ENCODE measurements at regions not wholly inside any gene's neighbourhood (a gene's known extent, or its start where the extent isn't known, plus 50 kb on each side); places are given as distances from the start of the nearest gene placed in this dataset.

DNA sequence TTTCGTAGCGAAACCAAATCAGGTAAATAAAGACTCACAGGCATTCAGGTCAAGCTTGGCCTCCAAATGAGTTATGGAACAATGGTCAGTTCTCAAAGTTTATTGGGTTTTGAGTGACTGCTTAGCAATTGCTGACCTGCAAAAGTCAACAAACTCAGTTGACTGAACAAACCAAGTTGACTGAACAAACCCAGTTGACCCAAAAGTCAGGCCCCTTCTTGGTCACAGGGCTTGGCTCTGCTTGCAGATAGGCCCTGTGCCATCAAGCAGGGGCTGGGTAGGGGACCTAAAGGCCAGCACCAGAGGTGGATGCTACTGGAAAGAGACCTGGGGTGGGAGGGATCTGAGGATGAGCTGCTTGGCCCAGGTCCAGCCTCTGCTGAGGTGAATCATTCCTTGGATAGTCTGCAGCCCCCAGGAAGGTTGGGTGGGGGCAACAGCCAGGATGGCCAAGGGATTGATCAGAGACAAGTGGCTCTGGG, 64.6 kb downstream of the GADD45G start:
- H3K4me1 ChIP-seq (ENCODE audit: control insufficient read depth in 2 of 2, insufficient read depth in 2 of 2, low read length in 1 of 2): peaks cover 0 to 5% of the 10 kb centered on the region in 2 donors
- WGBS, 2 donors: 72 to 93% methylated on average over 2 of the region's 2 CpGs
- no peaks in the 10 kb centered on the region for H3K27me3 ChIP-seq (ENCODE audit: control insufficient read depth in 1 of 2, insufficient read depth in 2 of 2, low read length in 2 of 2)
- no peak overlapping the region for H3K4me3 ChIP-seq (ENCODE audit: low read depth in 1 of 2, low read length in 2 of 2)
- H3K27ac ChIP-seq (ENCODE audit: low read depth in 2 of 2, low read length in 1 of 2): no peak overlapping the region
- no peaks in the 10 kb centered on the region for H3K36me3 ChIP-seq (ENCODE audit: control insufficient read depth in 2 of 2, insufficient read depth in 2 of 2, low read length in 1 of 2)
- H3K9me3 ChIP-seq (ENCODE audit: control insufficient read depth in 2 of 2, insufficient read depth in 1 of 2, low read depth in 1 of 2, low read length in 1 of 2): no peaks in the 10 kb centered on the region

DNA sequence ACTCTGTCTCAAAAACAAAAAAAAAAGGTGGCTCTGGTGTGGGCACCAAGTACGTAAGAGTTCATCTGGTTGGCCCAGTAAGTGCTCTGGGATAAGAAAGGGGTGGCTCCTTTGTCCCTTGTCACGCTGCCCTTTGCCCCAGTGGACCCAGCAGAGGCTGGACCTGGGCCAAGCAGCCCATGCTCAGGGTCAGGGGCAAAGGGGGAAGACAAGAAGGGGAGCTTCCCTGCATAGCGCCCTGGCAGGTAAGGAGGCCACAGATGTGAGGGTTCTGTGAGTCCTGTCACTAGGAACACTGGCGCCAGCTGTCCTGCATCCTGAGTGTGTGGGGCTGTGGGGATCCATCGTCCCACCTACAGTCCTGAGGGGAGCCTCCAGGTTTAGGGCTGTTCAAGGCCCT, 65.3 kb downstream of the GADD45G start:
- Histone ChIP-seq H3K4me1 (ENCODE audit: control insufficient read depth in 2 of 2, insufficient read depth in 2 of 2, low read length in 1 of 2) (peaks cover 0 to 11% of the 10 kb centered on the region in 2 donors), H3K4me3 (ENCODE audit: low read depth in 1 of 2, low read length in 2 of 2) (no peak overlapping the region), H3K9me3 (ENCODE audit: control insufficient read depth in 2 of 2, insufficient read depth in 1 of 2, low read depth in 1 of 2, low read length in 1 of 2) (no peaks in the 10 kb centered on the region), H3K27me3 (ENCODE audit: control insufficient read depth in 1 of 2, insufficient read depth in 2 of 2, low read length in 2 of 2) (no peaks in the 10 kb centered on the region), H3K27ac (ENCODE audit: low read depth in 2 of 2, low read length in 1 of 2) (no peak overlapping the region), H3K36me3 (ENCODE audit: control insufficient read depth in 2 of 2, insufficient read depth in 2 of 2, low read length in 1 of 2) (no peaks in the 10 kb centered on the region)
- WGBS, 2 donors: 71 to 97% methylated on average over 5 of the region's 5 CpGs

DNA sequence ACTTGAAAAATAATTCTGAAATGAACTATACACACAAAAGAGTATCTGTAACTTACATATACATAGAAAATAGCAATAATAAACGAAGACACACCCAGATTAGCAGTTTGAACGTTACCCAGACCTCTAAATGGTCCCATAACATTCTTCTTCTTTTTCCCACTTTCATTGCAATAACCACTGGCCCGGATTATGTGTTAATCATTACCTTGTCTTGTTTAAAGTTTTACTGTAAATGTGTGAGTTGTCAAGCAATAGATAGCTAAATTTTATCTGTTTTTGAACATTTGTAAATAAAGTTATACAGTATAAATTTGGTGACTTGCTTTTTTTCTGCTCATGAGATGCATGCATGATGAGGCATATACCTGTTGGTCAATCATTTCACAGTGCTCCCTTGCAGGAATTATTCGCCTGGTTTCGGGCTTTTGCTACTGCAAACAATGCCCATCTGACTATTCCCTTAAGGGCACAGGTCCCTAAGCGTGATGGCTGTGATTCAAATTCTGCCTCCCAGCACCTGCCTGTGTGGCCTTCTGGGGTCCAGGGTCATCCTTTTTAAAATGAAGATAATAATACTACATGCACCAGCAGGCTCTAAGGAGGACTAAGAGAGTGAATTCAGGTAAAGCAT, 66.1 kb downstream of the GADD45G start:
- Histone ChIP-seq H3K36me3 (ENCODE audit: control insufficient read depth in 2 of 2, insufficient read depth in 2 of 2, low read length in 1 of 2) (no peaks in the 10 kb centered on the region), H3K4me3 (ENCODE audit: low read depth in 1 of 2, low read length in 2 of 2) (no peak overlapping the region), H3K27ac (ENCODE audit: low read depth in 2 of 2, low read length in 1 of 2) (no peak overlapping the region), H3K9me3 (ENCODE audit: control insufficient read depth in 2 of 2, insufficient read depth in 1 of 2, low read depth in 1 of 2, low read length in 1 of 2) (no peaks in the 10 kb centered on the region), H3K4me1 (ENCODE audit: control insufficient read depth in 2 of 2, insufficient read depth in 2 of 2, low read length in 1 of 2) (peaks cover 0 to 16% of the 10 kb centered on the region in 2 donors), H3K27me3 (ENCODE audit: control insufficient read depth in 1 of 2, insufficient read depth in 2 of 2, low read length in 2 of 2) (no peaks in the 10 kb centered on the region)
- 64 to 83% methylated on average over 6 of the region's 6 CpGs for WGBS, 2 donors

DNA sequence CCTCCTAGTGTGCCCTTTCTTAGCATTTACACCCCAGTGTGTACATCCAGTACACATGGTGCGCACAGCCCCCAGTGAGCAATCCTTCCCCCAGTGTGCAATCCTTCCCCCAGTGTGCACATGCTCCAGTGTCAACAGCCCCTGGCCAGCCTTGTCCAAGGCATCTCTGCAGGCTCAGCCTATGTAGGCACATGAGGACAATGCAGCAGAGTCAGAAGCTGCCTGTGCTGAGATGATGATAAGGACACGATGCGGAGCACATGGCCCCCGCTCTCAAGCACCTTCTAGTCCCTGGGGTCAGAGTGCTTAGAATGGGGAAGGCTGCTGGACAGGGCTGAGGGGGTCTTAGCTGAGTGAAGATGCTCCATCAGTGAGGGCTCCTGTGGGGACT, 69.8 kb downstream of the GADD45G start:
- H3K27me3 ChIP-seq (ENCODE audit: control insufficient read depth in 1 of 2, insufficient read depth in 2 of 2, low read length in 2 of 2): no peaks in the 10 kb centered on the region
- no peak overlapping the region for H3K4me3 ChIP-seq (ENCODE audit: low read depth in 1 of 2, low read length in 2 of 2)
- H3K27ac ChIP-seq (ENCODE audit: low read depth in 2 of 2, low read length in 1 of 2): no peak overlapping the region
- H3K9me3 ChIP-seq (ENCODE audit: control insufficient read depth in 2 of 2, insufficient read depth in 1 of 2, low read depth in 1 of 2, low read length in 1 of 2): no peaks in the 10 kb centered on the region
- peaks cover 2 to 20% of the 10 kb centered on the region in 2 donors for H3K4me1 ChIP-seq (ENCODE audit: control insufficient read depth in 2 of 2, insufficient read depth in 2 of 2, low read length in 1 of 2)
- WGBS, 2 donors: 81 to 82% methylated on average over 4 of the region's 4 CpGs
- no peaks in the 10 kb centered on the region for H3K36me3 ChIP-seq (ENCODE audit: control insufficient read depth in 2 of 2, insufficient read depth in 2 of 2, low read length in 1 of 2)

DNA sequence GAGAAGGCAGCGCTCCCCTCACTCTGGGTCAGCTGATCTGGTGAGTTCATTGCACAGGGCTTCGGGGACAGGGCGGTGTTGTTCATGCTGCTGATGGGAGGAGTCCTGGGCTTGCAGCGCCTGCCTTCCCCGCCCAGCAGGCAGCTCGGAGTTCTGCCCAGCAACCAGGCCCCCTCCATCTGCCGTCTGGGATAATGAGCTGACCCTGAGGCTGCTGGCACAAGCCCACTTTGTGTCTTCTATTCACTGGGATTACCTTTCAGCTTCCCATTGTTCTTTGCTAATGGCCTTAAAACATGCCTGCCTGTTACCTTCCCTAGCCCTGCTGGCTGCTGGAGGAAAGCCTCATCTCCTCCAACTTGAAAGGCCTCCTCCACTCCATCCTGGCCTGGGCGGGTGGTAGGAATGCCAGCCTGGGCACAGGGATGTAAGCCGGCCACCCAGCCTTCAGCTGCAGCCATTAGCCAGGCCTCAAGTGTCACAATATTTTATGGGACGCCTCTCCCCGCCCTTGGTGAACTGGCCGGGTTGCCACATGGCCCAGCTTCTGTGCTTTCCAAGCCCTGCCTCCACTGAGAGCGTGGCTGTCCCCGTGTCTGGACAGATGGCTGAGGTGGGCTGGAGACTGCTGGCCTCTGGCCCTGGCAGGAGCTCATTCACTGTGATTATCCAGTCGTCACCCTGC, 70.4 kb downstream of the GADD45G start:
- H3K4me3 ChIP-seq (ENCODE audit: low read depth in 1 of 2, low read length in 2 of 2): no peak overlapping the region
- no peaks in the 10 kb centered on the region for H3K36me3 ChIP-seq (ENCODE audit: control insufficient read depth in 2 of 2, insufficient read depth in 2 of 2, low read length in 1 of 2)
- WGBS, 2 donors: 51 to 59% methylated on average over 15 of the region's 15 CpGs
- peak overlapping the region in 1 of 2 donors; percentile 7 for H3K27ac ChIP-seq (ENCODE audit: low read depth in 2 of 2, low read length in 1 of 2)
- H3K4me1 ChIP-seq (ENCODE audit: control insufficient read depth in 2 of 2, insufficient read depth in 2 of 2, low read length in 1 of 2): peaks cover 2 to 20% of the 10 kb centered on the region in 2 donors
- H3K9me3 ChIP-seq (ENCODE audit: control insufficient read depth in 2 of 2, insufficient read depth in 1 of 2, low read depth in 1 of 2, low read length in 1 of 2): no peaks in the 10 kb centered on the region
- no peaks in the 10 kb centered on the region for H3K27me3 ChIP-seq (ENCODE audit: control insufficient read depth in 1 of 2, insufficient read depth in 2 of 2, low read length in 2 of 2)

DNA sequence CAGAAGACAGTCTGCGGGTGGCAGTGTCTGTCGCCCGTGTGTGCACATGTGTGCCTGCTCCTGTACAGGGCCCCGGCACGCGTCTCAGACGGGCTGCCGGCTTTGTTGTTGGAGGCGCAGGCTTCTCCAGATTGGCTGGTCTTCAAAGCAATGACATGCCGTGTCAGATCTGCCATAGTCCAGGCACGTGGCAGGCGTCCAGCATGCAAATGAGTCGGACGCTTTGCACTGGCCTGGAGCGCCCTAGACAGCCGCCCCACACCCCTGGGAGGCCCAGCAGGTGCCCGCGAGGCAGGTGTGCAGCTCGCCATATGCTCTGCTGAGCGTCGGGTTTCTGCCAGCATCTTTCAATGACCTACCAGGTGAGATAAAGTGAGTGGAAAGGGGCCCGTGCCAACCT, 71.5 kb downstream of the GADD45G start:
- no peak overlapping the region for H3K27ac ChIP-seq (ENCODE audit: low read depth in 2 of 2, low read length in 1 of 2)
- 45% methylated on average over 22 of the region's 22 CpGs for WGBS, 2 donors
- peaks cover 2 to 20% of the 10 kb centered on the region in 2 donors for H3K4me1 ChIP-seq (ENCODE audit: control insufficient read depth in 2 of 2, insufficient read depth in 2 of 2, low read length in 1 of 2)
- H3K4me3 ChIP-seq (ENCODE audit: low read depth in 1 of 2, low read length in 2 of 2): no peak overlapping the region
- H3K9me3 ChIP-seq (ENCODE audit: control insufficient read depth in 2 of 2, insufficient read depth in 1 of 2, low read depth in 1 of 2, low read length in 1 of 2): no peaks in the 10 kb centered on the region
- H3K27me3 ChIP-seq (ENCODE audit: control insufficient read depth in 1 of 2, insufficient read depth in 2 of 2, low read length in 2 of 2): no peaks in the 10 kb centered on the region
- H3K36me3 ChIP-seq (ENCODE audit: control insufficient read depth in 2 of 2, insufficient read depth in 2 of 2, low read length in 1 of 2): no peaks in the 10 kb centered on the region

DNA sequence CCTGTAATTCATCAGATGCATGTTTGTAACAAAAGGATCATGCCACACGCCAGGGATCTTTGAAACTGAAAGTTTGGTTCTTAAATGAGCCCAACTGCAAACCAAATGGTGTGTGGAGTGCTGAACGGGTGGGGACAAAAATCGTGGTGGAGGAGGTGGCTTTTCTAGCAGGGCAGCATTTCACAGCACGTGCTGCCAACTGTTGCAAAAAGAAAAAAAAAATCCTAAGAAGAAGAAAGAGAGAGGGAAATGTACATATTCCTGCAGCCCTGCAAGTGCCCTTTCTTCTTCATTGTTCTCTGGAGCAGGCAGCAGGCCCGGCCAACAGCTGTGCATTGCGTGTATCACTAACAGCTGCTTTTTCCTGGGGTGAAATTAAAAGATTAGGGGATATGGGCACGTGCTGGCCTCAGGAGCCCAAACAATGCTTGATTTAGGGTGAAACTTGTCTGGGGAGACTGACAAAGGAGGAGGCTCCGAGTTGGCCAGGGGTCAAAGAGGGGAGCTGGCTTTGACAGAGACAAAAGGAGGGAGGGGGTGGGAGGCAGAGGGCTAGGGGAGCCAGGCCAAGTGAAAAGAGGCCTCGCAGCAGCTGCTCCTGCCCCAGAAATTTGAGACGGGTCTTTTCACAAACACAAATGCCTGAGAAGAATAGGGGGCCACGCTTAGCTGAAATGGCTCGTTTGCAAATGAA, 73.0 kb downstream of the GADD45G start:
- Histone ChIP-seq H3K9me3 (ENCODE audit: control insufficient read depth in 2 of 2, insufficient read depth in 1 of 2, low read depth in 1 of 2, low read length in 1 of 2) (no peaks in the 10 kb centered on the region), H3K27me3 (ENCODE audit: control insufficient read depth in 1 of 2, insufficient read depth in 2 of 2, low read length in 2 of 2) (no peaks in the 10 kb centered on the region), H3K4me3 (ENCODE audit: low read depth in 1 of 2, low read length in 2 of 2) (no peak overlapping the region), H3K4me1 (ENCODE audit: control insufficient read depth in 2 of 2, insufficient read depth in 2 of 2, low read length in 1 of 2) (peaks cover 2 to 20% of the 10 kb centered on the region in 2 donors), H3K27ac (ENCODE audit: low read depth in 2 of 2, low read length in 1 of 2) (no peak overlapping the region), H3K36me3 (ENCODE audit: control insufficient read depth in 2 of 2, insufficient read depth in 2 of 2, low read length in 1 of 2) (no peaks in the 10 kb centered on the region)
- 38% methylated on average over 12 of the region's 12 CpGs for WGBS, 2 donors

DNA sequence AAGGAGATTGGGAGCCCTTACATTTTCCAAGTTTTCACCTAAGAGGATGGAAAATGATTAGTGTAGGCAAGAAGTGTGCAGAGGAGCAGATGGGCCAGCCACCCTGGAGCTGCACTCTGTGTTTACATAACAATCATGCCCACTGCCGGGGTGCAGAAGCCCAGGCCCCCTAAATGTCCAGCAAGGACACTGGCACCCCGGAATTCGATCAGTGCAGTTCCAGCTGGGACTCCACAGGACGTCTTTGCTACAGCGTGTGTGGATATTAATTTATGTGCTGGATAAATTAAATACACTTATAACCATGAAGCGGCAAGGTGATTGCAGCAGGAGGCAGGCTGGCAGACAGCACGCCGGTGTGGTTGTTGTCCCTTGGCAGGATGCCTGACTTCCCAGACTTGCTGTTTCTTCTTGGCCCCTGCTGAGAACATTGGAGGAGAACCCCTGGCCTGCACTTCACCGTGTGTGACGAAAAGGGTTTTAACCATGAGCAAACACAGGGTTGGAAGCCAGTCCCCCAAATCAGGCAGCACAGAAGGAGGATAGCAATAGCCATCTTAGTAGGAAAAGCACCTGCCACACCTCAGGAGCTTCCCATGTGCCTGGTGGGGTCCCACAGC, 73.7 kb downstream of the GADD45G start:
- WGBS, 2 donors: 77 to 85% methylated on average over 10 of the region's 10 CpGs

DNA sequence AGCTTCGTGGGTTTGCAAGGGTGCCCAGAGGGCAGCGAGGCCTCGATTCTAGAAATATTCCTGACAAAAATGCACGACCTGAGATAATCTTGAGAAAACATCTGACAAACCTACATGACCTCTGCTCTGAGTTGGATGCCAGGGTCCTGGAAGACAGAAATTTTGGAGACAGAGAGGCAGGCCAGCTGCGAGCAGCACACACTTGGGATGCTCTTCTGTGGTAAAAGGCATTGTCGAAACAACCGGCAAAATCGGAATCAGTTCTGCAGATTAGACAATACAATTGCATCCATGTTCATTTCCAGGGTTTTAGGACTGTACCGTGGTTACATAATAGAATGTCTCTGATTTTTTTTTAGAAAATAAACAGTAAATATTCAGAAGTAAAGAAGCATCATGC, 74.2 kb downstream of the GADD45G start:
- Histone ChIP-seq H3K9me3 (ENCODE audit: control insufficient read depth in 2 of 2, insufficient read depth in 1 of 2, low read depth in 1 of 2, low read length in 1 of 2) (no peaks in the 10 kb centered on the region), H3K4me1 (ENCODE audit: control insufficient read depth in 2 of 2, insufficient read depth in 2 of 2, low read length in 1 of 2) (peaks cover 2 to 20% of the 10 kb centered on the region in 2 donors), H3K4me3 (ENCODE audit: low read depth in 1 of 2, low read length in 2 of 2) (no peak overlapping the region), H3K27ac (ENCODE audit: low read depth in 2 of 2, low read length in 1 of 2) (no peak overlapping the region), H3K36me3 (ENCODE audit: control insufficient read depth in 2 of 2, insufficient read depth in 2 of 2, low read length in 1 of 2) (no peaks in the 10 kb centered on the region), H3K27me3 (ENCODE audit: control insufficient read depth in 1 of 2, insufficient read depth in 2 of 2, low read length in 2 of 2) (no peaks in the 10 kb centered on the region)
- 88 to 92% methylated on average over 9 of the region's 9 CpGs for WGBS, 2 donors

More for the DNA sequence above, 73.7 kb downstream of the GADD45G start:
- Histone ChIP-seq H3K4me3 (ENCODE audit: low read depth in 1 of 2, low read length in 2 of 2) (no peak overlapping the region), H3K27me3 (ENCODE audit: control insufficient read depth in 1 of 2, insufficient read depth in 2 of 2, low read length in 2 of 2) (no peaks in the 10 kb centered on the region), H3K4me1 (ENCODE audit: control insufficient read depth in 2 of 2, insufficient read depth in 2 of 2, low read length in 1 of 2) (peaks cover 2 to 20% of the 10 kb centered on the region in 2 donors), H3K36me3 (ENCODE audit: control insufficient read depth in 2 of 2, insufficient read depth in 2 of 2, low read length in 1 of 2) (no peaks in the 10 kb centered on the region), H3K27ac (ENCODE audit: low read depth in 2 of 2, low read length in 1 of 2) (no peak overlapping the region), H3K9me3 (ENCODE audit: control insufficient read depth in 2 of 2, insufficient read depth in 1 of 2, low read depth in 1 of 2, low read length in 1 of 2) (no peaks in the 10 kb centered on the region)
